GM18907 (cell line): ENCODE measurements at regions not wholly inside any gene's neighbourhood (a gene's known extent, or its start where the extent isn't known, plus 50 kb on each side); places are given as distances from the start of the nearest gene placed in this dataset.

ENCODE experiments used
- ATAC-seq: cut with Tn5 transposase; IDR thresholded peaks from one replicate; pipeline ENCODE4 v1.9.1; 2021; ENCODE audit warnings: mild to moderate bottlenecking, moderate library complexity; ENCODE audit not compliant: unreplicated experiment

DNA sequence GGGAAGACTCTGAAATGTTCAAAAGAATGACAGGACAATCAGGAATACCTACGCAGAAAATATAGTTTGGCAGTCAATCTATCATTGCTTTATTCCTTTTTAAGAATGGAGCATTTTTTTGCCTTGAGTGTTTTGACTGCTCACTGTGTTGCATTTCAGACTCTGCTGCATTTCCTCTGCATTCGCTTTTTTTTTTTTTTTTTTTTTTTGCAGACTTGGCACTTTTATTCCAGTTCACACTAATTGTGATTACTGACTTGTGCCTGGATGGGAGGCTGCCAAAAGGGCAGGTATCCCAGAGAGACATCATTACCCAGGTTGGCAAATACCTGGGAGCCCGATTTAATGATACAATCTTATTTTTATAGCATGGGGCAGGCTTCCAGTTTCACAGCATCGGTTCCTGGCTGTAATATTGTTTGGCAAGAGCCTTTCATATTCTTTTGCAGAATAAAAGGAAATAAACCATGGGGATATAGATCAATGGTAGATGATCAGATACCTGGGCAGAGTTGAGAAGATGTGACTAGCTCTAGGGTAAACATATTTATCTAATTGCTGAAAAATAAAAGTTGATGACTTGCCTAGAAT lies 1132.6 kb downstream of the MAT2B start:
- no peak for ATAC-seq

DNA sequence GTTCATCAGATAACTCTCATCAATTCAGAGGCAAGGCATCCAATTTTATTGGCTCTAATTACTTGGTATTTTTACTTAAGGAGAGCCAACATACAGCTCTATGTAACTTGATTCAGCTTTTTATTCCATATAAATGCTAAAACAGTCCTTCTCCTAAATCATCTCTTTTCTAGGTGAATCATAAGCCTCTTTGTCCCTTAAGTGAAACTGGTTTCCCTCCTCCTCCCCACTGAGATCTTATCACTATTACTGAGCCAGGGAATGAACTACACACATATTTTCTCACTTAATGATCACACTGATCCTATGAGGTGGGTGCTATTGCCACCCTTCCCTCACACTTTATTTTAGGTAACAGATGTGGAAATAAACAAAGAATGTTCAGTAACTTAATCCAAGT lies 1143.8 kb downstream of the MAT2B start:
- no peak for ATAC-seq

- no peak for ATAC-seq
These were observed 1145.0 kb downstream of the MAT2B start for GRCh38 chr5:164650427-164650826.

GRCh38 chr5:164651546-164652275 lies 1146.3 kb downstream of the MAT2B start:
- no peak for ATAC-seq

DNA sequence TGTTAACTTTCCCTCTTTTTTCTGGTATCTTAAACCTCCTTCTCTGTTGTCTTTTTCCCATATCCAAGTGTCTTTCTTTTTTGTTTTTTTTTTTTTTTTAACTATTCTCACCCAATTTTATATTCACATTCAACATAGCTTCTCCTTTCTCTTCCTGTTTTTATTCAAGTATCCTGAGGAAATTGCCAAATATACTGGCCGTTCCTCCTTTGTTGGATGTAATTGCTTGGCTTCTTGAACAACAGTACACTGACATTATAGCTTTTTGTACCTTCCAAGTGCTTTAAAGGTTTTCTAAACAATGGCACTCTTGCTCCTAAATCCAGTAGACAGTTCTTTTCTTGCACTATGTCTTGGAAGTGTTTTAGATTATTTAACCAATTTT lies 1146.8 kb downstream of the MAT2B start:
- no peak for ATAC-seq

DNA sequence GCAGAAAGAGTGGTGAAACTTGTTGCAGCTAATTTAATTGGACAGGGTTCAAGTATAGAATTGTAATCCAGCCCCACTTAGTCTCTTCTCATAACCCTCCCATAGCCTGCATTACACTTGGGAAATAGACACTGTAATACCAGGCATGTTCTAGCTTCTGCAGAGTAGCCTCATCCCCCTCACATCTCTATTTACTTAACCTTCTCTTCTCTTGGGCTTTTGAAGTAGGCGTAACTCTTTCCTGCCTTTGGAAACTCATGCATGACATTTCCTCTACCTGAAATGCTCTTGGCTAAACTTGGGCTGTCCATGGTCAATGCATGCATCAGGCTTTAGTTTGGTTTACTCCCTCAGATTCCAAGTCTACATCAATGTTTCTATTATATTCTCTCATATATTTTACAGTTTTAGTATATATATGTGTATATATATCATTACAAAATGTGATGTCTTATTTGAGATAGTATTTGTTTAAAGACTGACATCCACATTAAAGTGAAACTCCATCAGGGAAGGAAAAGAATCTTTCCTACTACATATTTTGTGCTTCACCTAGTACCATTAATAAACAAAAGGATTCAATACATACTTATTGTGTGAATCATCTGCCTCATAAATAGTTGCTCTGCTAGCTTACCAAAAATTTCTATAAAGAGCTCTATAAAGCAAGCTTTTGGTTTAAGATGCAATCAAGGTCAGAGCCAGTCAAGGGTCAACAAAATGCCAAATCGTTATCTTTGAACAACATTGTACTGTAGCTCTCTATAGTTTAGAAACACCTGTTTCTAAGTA lies 1158.0 kb downstream of the MAT2B start:
- ATAC-seq: no peak

DNA sequence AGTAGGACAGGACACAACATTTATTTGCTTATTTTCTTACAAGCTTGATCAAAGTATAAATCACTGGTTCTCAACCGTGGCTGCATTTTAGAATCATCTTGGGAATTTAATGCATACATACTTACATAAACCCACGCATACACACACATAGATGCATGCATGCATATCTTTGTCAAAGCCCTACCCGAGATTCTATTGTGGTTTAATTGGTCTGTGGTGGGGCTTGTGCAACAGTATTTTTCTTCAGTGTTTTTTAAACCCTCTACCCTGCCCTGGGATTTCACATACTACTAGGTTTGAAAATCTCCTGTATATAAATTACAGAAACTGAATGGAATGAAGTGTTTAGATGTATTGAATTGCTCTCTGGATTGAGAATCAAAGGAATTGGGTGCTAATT lies 1166.2 kb downstream of the MAT2B start:
- no peak for ATAC-seq

GRCh38 chr5:164672205-164672604 lies 1166.8 kb downstream of the MAT2B start:
- ATAC-seq: no peak

DNA sequence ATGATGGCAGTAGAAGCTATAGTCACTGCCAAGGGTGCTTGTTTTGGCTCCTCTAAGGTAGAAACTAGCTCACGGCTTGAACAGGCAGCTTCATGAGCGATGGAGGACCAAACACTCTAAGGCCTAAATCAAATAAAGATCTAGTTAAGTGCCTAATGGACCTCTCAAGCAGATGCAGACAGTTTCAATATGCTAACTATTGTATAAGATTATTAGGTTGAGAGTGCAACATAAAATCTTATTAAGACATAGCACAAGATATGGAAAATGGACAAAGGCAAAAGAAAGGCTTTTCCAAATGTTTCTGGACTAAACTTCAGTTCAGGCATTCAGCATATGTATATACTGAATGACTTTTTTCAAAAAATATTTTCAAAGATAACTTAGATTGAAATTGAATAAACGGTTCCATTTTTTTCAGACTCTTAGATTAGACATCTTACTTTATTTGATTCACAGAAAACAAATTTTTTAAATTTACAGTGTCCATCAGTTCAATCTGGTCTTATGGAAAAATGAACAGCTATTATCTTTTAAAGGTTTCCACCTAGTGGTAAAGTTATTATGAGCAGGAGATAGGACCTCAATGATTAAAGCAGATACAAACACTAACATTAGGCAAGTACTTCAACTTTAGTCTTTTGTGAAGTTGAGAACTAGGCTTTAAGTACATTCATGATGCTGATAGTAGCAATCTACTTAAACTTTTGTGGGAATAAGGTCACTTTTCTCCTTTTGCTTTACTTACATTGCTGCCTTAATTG lies 1167.7 kb downstream of the MAT2B start:
- ATAC-seq: peak; percentile 60

DNA sequence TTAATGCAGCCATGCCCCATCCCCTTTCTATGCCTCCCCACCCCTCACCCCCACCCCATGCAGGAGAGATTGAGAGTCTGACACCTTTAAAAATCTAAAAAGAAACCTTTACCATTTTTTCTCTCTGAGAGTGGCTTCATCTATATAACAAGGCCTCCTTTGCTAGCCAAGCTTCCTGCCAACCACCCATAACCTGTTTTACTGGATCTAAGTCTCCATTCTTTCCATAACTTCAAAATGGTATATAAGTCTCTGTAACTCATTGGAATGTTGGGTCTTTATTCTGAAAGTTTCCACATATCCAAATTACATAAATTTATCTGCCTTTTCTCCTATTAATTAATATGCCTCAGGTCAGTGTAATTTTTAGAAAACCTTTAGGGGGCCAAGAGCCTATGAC lies 1174.0 kb downstream of the MAT2B start:
- ATAC-seq: no peak

- ATAC-seq: no peak
These were observed 1174.8 kb downstream of the MAT2B start for GRCh38 chr5:164680216-164680615.

GRCh38 chr5:164680812-164681520 lies 1175.5 kb downstream of the MAT2B start:
- ATAC-seq: no peak

DNA sequence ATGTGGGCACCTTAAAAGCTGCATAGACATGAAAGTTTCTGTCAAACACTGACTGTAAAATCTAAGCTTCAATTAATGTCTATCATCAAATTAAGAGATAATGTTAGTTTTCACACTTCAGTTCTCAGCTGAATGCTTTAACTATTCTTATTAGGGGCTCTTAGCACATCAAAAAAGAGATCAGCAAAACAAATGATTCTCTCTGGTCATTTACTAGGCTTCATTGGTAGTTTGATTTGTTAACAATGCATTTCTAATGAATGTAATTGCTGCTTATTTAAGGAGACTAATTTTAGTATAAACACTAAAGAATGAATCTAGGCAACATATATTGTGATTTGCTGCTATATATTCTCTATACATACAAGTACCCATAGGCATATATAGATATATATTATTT lies 1182.0 kb downstream of the MAT2B start:
- ATAC-seq: no peak

DNA sequence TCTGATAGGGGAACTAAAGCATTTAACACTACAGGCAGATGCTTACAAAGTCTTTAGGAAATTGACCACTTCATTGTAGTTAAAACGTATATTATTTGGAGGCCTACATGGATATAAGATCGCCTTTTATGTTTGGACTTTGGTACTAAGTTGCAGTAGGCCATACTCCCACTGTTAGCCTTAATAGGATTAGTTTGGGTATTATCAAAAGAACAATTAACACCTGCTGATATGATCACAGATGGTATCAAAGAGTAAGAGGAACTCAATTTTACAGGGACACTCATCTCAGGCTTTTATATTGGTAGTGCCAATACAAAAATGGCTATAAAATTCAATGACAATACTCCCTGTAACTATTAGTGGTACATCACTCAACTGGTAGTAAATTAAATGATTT lies 1183.0 kb downstream of the MAT2B start:
- no peak for ATAC-seq

GRCh38 chr5:164708831-164709230 lies 1203.4 kb downstream of the MAT2B start:
- no peak for ATAC-seq

DNA sequence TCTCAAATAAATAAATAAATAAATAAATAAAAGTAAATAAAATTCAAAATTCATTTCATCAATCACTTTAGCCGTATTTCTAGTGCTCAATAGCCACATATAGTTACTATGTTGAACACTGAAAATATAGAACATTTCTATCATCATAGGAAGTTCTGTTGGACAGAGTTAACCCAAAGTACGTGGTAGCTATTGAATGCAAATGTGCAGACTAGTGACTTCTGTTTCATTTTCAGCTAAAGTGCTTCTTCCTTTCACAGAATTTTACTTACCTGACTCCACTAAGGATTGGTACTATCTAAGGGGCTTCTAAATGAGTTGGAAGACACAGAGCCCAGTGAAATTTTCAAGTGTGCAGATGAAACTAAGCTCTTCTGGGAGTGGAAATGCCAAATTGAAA lies 1208.3 kb downstream of the MAT2B start:
- ATAC-seq: no peak

DNA sequence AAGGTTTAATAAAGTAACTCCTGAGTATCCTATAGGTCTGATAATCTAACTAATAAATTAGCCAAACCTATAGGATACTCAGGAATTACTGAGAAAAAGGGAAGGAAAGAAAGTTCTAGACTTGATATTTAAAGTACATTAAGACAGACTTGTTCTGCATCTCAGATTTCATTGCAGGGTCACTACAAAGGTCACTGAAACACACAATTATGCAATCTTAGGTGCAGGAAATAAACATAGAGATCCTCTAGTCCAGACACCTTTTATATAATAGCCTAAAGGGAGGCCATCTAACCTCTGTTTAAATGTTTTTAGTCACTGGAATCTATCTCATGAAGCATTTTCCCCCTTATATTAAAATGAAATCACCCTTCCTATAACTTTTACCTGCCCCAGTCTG lies 1215.7 kb downstream of the MAT2B start:
- ATAC-seq: no peak

GRCh38 chr5:164721656-164722055 lies 1216.2 kb downstream of the MAT2B start:
- no peak for ATAC-seq

GRCh38 chr5:164722702-164723101 lies 1217.3 kb downstream of the MAT2B start:
- no peak for ATAC-seq

DNA sequence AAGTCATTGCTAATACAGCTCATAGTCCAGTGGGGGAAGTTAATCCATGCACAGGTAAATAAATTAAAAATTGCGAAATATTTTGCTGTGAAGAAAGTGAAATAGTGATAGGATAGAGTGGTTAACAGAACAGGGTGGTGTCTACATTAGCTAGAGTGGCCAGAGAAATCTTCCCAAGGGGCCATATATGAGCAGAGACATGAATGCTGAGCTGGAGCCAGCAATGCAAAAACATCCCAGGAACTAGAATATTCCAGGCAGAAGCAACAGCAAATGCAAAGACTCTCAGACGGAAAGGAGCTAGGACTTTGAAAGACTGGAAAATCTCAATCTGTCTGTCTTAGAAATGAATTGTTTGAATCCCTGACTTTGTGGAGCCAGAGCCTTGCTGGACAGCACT lies 1221.6 kb downstream of the MAT2B start:
- no peak for ATAC-seq

DNA sequence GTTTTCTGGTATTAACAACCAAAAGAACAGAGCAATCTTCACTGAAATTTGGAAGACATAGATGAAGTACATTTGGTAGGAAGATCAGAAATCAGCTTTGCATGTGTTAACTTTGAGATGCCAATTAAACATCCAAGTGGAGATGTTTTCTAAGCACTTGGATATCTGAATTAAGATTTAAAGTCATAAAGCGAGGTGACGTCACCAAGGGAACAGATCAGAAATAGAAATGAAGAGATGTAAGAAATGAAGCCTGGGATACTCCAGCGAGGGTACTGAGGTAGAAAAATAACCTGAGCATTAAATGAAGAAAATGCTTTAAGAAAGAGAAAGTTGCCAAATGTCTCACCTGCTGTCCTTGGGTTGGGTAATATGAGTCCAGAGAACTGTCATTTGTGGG lies 1223.3 kb downstream of the MAT2B start:
- ATAC-seq: no peak
